GM19455 (cell line): ENCODE measurements at regions not wholly inside any gene's neighbourhood (a gene's known extent, or its start where the extent isn't known, plus 50 kb on each side); places are given as distances from the start of the nearest gene placed in this dataset.
"Not testable (repeated sequence)": the region's sequence is repeated elsewhere in the genome, so short reads cannot be mapped to it uniquely, and the experiment has no call there.

Experiments
- ATAC-seq: cut with Tn5 transposase; IDR thresholded peaks from one replicate; pipeline ENCODE4 v1.9.1; 2021; ENCODE audit not compliant: unreplicated experiment

DNA sequence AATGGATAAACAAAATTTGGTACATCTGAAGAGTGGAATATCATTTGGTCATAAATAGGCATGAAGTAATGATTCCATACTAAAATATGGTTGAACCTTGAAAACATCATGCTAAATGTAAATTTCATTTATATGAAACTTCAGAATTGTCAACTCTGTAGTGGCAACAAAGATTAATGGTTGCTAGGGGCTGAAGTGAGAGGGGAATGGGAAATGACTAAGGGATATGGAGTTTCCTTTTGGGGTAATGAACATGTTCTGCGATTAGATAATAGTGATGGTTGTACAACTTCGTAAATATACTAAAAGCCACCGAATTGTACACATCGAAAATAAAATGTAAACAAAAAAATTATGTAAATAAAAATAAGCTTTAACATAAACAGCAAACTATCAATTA, 384.1 kb upstream of the STEAP1 start:
- no peak for ATAC-seq

DNA sequence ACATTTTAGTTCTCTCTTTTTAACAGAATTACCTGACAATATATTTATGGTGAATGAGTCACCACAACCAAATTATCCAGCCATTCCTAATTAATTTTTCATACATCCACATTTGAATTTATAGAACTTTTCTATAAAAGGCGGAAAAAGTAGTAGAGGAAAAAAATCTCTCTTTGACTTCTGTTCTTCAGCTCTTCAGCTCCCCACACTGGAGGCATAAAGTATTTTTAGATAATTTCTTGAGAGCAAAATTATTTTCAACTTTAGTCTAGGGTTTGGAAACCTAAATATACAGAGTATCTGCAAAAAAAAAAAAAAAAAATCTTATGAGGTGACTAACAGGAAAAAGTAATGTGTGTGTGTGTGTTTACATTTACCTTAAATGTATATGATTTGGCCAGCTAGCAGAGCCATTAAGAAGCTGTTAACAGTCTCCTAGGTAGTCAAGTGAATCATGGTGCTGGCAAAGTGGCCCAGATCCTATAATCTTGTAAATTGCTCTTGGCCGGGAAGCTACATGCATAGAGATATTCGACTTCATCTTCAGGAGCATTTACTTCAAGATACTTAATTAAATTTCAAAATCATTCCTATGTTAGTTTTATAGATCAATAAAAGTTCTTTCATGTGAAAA, 383.1 kb upstream of the STEAP1 start:
- no peak for ATAC-seq

DNA sequence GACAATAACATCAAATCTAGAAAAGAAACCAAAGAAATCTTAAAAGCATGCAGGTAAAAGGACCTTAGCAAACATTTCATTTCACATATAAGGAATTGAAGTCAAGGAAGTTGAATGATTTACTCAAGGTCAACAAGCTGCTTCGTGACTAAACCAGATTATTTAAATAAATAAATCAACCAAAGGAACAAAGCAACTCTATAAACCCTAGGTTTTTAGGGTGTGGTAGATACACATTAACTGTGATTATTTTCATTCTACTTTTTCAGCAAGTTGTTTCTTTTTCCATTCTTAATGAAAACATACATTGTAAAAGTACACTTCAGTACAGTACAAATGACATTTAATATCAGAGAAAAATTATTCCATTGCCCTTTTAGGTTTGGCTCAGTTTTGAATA, 382.0 kb upstream of the STEAP1 start:
- no peak for ATAC-seq

DNA sequence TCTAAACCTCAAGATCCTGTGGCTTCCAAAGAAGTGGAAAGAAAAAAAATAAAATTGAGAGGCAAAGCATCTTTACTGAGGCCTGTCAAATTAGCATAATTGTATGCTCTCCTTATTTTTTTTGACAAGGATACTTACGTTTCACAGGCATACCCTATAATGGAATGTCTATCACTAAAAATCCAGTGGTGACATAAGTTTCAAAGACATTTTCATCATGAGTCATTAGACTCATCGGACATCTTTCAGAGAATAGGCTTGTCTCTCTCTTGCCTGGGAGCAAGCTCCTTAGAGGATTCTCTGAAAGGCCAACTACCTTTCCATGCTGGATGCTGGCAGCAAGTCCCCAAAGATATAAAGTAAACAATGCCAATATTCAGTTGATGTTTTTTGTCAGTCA, 380.7 kb upstream of the STEAP1 start:
- no peak for ATAC-seq

DNA sequence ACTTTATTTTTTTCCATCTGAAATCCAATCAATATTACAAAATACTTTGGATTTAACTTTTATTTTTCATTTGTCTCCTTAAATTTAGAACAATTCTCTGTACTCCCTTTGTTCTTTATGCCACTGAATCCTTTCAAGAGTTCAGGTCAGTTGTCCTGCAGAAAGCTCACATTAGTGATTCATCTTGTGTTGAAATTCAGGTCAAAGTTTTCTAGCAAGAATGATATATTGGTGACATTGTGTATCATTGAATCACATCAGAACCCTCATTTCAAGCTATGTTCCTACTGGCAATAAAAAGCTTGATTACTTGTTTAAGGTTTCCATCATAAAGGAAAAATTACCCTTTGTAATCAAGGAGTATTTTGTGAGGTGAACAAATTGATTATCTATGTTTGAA, 378.8 kb upstream of the STEAP1 start:
- no peak for ATAC-seq

DNA sequence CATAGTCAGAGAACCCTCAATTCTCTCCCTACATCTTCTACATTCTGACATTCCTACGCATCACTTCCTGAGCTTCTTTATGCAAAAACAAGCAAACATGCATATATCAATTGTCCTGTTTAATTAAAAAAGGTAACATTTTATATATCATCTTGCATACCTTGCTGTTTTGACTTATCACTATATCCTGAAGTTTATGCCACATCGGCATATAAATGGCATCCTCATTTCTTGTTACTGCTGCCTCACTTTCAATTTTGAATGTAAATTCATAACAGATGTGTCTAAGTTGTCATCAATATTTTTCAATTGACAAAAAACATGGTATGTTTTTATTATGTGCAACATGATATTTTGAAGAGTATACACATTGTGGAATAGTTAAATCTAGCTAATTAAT, 377.3 kb upstream of the STEAP1 start:
- no peak for ATAC-seq

DNA sequence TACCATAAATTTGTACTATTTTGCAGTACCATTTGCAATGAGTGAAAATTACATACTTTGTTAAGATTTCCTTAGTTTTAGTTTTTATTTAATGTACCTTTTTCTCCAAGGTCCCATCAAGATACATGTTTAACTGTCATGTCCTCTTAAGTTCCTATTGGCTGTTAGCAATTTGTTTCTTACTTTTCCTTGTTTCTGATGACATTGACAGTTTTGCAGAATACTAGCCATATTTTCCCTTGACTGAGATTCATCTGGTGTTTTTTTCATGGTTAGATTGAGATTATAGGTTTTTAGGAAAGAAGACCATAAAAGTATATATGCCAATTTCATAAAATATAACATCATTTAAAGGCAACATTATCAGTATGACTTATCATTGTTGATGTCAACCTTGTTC, 376.8 kb upstream of the STEAP1 start:
- no peak for ATAC-seq

DNA sequence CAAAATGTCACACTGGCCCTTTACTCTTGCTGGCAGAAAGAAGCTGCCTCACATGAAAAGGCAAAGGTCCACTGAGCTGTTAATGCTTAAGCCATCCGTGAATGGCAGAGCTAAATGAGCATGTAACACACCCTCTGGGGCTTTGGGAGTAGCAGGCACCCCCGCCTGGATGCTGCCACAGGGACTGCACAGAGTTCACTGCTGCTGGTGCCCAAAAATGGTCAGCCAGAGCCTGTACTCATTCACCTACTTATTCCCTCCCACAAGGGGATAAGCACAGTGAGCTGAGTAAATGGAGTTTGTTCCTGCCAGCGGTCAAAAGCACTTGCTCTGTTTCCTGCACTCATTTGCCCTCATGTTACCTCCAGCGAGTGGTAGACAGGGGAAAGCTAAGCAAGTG, 374.0 kb upstream of the STEAP1 start:
- ATAC-seq = no peak

DNA sequence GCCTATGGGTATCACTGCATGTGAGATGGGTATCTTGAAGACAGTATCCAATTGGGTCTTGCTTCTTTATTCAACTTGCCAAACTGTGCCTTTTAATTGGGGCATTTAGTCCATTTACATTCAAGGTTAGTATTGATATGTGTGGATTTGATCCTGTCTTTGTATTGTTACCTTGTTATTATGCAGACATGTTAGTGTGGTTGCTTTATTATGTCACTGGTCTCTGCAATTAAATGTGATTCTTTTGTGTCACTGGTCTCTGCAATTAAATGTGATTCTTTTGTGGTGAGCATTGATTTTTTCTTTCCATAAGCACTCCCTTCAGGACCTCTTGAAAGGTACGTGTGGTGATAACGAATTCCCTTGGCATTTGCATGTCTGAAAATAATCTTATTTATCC, 357.8 kb upstream of the STEAP1 start:
- ATAC-seq = no peak

DNA sequence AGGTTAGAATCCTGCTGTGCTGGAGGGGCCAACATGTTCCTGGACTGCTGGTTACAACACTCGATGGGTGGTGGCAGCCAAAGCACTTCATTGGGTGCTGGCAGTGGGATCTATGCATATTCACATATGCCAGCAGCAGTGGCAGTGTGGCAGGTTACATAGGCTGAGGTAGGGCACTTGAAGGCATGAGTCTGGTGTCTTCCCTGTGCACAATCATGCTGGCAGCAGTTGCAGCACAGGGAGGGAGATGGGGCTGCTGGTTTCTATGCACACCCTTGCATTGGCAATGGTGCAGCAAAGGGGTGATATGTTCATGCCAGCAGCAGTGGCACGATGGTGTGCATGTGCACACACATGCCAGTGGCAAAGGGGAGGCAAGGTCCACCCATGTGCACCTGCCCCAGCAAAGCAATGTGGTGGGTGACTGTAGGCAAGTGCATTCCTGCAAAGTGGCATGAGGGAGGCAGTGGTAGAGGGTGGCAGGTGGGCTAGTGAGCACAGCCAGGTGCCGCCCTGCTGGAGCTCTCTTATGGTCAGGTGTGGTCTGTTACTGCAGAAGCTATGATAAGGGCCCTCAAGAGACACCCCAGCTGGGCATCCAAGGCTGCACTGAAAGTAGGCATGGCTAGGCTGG, 356.2 kb upstream of the STEAP1 start:
- no peak for ATAC-seq

DNA sequence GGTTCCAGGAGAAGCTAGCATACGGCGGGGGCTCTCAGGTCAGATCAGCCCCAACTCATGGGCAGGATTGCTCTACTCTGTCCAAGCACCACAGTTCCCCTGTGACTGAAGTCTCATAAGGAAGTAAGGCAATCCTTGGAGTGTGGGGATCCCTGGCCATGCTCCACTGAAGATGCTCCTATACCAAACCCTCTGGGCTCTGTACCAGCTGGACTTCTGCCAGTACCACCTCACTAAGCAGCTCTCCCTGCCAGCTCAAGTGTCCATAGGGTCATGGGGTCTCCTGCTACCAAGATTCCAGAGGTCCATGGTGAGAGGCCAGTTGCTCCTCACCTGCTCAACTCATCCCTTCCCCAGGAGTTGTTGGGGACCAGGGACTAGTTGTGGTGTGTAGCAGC, 355.7 kb upstream of the STEAP1 start:
- no peak for ATAC-seq

DNA sequence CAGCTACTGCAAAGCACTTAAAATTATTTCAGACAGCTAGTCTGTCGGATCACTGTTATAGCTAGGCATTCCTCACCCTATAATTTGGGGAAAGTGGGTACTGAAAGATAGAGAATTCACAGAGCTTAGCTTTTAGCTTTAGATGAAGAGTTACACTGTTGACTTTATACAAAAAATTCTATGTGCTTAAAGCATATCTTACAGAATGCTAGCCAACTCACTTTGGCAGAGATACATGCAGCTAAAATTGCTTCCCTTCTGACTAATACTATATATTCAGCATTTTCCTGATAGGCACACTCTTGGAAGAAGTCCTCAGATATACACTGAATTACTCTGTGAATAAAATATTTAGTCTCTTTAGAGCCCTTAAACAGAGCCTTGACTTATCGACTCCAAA, 353.5 kb upstream of the STEAP1 start:
- no peak for ATAC-seq

DNA sequence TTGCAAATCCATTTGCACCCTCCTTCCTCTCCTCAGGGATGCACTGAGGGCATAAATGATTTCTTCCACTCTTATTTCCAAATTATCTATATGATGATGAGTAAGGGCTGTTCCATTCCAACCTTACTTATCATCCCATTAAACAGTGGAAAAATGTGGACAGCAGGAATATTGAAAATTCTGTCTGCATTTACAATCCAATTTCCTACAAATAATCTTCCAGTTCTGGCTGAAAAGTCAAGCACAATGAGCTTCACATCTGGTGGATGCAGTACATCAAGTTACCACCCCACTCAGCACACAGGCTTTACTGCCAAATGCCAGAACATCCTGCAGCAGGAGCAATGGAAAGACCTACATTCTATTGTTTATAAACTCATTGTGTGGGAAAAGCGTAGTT, 345.0 kb upstream of the STEAP1 start:
- ATAC-seq = no peak

DNA sequence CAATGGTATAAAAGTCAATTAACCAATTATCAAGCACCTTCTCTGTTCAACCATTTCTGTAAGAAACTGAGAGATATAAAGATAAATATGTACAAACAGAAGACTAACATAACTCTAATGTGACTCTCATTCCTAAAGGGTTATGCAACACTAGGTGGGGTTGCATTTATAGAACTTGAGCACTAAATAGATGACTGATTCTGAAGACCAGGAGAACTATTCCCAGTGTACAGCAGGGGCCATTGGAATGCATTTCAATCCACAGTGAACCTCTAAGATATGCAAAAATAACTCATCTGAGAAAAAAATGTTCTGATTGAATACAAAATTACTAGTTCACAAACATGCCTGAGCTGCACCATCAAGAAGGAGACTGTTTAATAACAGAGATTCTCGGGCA, 341.2 kb upstream of the STEAP1 start:
- no peak for ATAC-seq

DNA sequence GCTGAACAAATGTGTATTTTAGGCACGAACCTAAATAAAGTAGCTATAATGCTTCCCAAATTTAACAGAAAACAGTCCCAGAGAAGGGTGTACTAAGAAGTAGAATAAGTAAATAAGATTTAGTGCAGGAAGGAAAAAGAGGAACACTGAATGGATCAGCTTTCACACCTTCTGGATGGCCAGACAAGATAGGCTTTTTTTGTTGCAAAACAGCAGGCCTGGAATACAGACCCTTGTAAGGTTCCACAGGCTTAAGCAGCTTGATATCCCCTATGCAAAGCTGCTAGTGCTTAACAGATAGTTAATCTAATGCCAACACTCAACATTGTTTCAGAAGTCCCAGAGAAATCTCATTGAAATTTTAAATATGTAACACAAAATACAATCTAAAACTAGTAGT, 328.1 kb upstream of the STEAP1 start:
- no peak for ATAC-seq

DNA sequence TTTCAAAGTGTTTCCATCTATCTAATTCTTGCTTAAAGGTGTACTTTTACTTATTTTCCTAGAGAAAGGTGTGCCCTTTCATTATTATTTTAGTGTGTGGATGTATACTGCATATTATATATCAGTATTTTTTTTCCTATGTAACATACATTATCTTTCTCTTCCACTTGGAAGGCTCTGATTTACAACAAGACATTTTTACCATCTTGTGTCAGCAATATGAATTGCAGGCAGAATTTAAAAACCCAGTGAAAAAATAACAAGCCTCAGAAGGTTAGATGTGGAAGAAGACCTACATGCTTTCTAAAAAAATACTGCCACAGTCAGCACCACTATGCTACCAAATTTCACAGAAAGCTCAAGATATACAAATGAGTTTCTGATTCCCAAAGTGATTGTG, 327.7 kb upstream of the STEAP1 start:
- no peak for ATAC-seq

DNA sequence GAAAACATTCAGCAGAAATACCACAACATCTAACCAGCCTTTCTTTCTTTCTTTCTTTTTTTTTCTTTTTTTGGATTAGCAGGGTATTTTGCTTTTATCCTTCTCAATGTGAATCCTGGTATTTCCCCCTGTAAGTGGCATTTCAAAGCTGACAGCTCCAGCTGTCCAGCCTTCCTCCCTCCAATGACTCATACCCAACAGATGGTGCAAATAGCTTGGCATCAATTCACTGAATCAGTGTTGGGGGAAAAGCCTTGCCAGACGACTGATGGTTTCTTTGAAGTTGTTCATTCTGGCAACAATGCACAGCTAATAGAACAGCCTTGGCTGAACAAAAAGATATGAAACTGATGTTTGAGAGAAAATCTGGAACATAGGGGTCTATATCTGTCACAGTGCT, 316.8 kb upstream of the STEAP1 start:
- ATAC-seq = no peak

DNA sequence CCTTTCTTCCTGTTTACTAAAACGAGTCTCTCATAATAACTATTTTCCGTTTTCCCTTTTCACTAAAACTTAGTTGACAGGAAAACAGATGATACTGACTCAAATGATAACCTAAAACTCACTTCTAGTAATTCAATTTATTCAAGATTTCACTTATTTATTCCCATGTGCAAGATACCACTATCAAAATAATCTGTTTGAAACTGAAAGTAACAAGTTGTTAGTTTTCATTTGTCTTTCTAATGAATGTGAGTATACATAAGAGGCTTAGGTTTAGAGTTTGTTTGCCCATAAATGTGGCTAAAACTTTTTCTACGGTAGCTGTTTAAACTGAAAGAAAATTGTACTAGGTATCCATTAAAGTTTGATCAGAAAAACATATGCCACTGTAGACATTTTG, 314.9 kb upstream of the STEAP1 start:
- ATAC-seq = peak; percentile 52

DNA sequence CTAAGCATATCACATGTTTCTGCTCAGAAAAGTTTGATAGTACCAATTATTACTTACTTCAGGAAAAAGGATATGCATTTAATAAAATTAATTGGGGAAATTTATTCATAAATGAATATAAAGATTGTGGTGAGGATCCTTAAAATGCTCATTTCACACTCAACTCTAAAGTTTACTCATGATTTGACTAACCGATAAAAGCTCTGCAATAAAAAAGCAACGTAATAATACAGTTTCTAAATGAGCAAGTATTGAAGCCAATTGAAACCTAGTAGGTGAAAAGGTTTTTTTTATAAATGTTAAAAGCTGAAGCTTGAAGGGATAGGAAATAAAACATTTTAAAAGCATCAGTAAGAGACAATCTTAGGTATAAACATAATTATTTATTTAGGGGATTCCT, 308.3 kb upstream of the STEAP1 start:
- ATAC-seq = no peak

DNA sequence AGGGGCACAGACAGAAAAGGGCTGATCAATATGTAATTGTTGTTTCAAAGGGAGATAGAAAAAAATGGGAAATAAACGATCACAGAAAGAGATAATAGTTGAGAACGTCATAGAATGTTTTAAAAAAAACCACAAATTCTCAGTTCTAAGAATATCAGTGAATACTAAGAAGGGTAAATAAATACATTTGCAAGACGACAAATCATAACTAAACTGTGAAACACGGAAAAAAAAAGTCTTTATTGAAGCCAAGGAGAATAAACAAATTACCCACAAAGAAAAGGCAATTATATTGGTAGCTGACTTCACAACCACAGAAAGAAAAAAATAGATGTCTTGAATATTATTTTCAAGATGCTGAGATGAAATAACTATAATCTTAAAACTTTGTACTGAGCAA, 305.2 kb upstream of the STEAP1 start:
- no peak for ATAC-seq

DNA sequence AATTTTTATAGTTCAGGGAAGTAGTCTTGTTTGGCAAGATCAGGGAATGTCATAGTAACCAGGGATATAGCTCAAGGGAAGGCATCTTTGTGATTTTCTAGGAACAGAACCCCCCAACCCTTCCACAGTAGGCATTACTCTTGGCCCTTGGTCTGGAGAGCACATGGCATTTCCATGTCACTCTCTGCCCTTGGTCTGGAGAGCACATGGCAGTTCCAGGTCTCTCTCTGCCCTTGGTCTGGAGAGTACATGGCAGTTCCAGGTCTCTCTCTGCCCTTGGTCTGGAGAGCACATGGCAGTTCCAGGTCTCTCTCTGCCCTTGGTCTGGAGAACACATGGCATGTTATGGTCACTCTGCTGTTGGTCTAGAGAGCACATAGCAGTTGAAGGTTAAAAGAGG, 297.2 kb upstream of the STEAP1 start:
- ATAC-seq = not testable (repeated sequence)

DNA sequence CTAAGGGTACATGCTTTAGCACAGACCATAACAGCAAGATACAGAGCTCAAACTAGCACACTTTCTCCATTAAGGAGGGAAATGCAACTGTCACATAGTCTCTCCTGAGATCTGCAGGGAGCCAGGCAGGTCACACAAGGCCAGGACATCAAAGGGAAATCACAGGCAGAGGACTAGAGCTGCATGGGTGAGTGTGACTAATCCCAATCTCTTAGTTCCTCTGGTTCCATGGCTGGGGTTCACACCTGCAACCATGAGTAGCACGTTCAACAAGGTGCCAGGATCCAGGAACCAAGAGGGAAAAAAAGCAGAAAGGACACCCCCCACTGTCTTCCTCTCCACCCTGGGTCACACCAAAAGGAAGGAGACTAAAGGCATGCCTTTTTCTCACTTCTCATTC, 296.5 kb upstream of the STEAP1 start:
- no peak for ATAC-seq

DNA sequence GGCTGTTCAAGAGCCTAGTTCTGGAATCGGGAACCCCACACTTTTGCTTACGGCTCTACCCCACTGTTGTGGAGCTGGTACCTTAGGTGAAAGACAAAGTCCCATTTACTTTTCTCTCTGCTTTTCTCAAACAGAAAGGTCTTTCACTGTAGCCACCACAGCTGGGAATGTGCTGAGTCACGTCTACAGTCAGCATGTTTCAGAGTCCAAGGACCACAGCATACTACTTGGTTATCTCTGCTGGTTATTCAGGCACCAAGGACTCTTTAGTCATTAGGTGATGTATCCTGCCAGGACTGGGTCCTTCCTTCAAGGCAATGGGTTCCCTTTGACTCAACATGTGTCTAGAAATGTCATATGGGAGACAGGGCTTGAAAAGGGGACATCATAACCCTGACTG, 266.8 kb upstream of the STEAP1 start:
- ATAC-seq = no peak
